Anterior cingulate cortex (tissue), 58 donors: ENCODE measurements at regions not wholly inside any gene's neighbourhood (a gene's known extent, or its start where the extent isn't known, plus 50 kb on each side); places are given as distances from the start of the nearest gene placed in this dataset.
A peak's percentile ranks its signal among the peaks of the same experiment; 100 is the strongest.

Source experiments
- DNase-seq, 58 donors: peaks; one replicate each; lab custom pipeline; 2025; lab: John Stamatoyannopoulos, UW

GRCh38 chr18:51514128-51514527 is 316.6 kb upstream of the MEX3C start:
- no peak for DNase-seq

- no peak for DNase-seq
Observed at GRCh38 chr18:51516478-51517038, 319.1 kb upstream of the MEX3C start.

GRCh38 chr18:51519571-51519970 is 322.1 kb upstream of the MEX3C start:
- no peak for DNase-seq

GRCh38 chr18:51520676-51521180 is 323.2 kb upstream of the MEX3C start:
- no peak for DNase-seq

GRCh38 chr18:51522338-51522737 is 324.9 kb upstream of the MEX3C start:
- no peak for DNase-seq

GRCh38 chr18:51522821-51523220 is 325.3 kb upstream of the MEX3C start:
- DNase-seq, result no peak

- peak in 2 of 58 donors; percentile 5 to 20 for DNase-seq
Observed at GRCh38 chr18:51523671-51524070, 326.2 kb upstream of the MEX3C start.

GRCh38 chr18:51525453-51526225 is 328.2 kb upstream of the MEX3C start:
- DNase-seq, result peak in 1 of 58 donors; percentile 4

- DNase-seq, result no peak
Observed at GRCh38 chr18:51527826-51528225, 330.3 kb upstream of the MEX3C start.

GRCh38 chr18:51531501-51531900 is 334.0 kb upstream of the MEX3C start:
- no peak for DNase-seq

- DNase-seq, result peak in 34 of 58 donors; percentile 3 to 60 (median 32)
Observed at GRCh38 chr18:51537487-51537886, 340.0 kb upstream of the MEX3C start.

GRCh38 chr18:51540562-51540961 is 343.1 kb upstream of the MEX3C start:
- DNase-seq, result no peak

GRCh38 chr18:51541230-51541629 is 343.7 kb upstream of the MEX3C start:
- no peak for DNase-seq

GRCh38 chr18:51543658-51544155 is 346.2 kb upstream of the MEX3C start:
- DNase-seq, result peak in 1 of 58 donors; percentile 5

GRCh38 chr18:51545446-51545845 is 348.0 kb upstream of the MEX3C start:
- DNase-seq, result no peak

- DNase-seq, result no peak
Observed at GRCh38 chr18:51559198-51559901, 361.9 kb upstream of the MEX3C start.

GRCh38 chr18:51559902-51560287 is 362.4 kb upstream of the MEX3C start:
- no peak for DNase-seq

GRCh38 chr18:51561821-51562220 is 364.3 kb upstream of the MEX3C start:
- DNase-seq, result no peak

- no peak for DNase-seq
Observed at GRCh38 chr18:51562866-51563265, 365.4 kb upstream of the MEX3C start.

- DNase-seq, result no peak
Observed at GRCh38 chr18:51563396-51563795, 365.9 kb upstream of the MEX3C start.

- DNase-seq, result no peak
Observed at GRCh38 chr18:51568151-51568550, 370.7 kb upstream of the MEX3C start.
